VCaP (cell line): ENCODE measurements at regions not wholly inside any gene's neighbourhood (a gene's known extent, or its start where the extent isn't known, plus 50 kb on each side); places are given as distances from the start of the nearest gene placed in this dataset.

ENCODE experiments used
- H3K27ac ChIP-seq: fragments of 450-650 bp; 2 replicates; pipeline ENCODE4 v1.5.1; 2017
- TF ChIP-seq, protein P1 (sequence below): fragments of 450-650 bp; conservative IDR thresholded peaks from 2 replicates; pipeline ENCODE4 v1.5.1; 2017; ENCODE audit warnings: mild to moderate bottlenecking, moderate library complexity

DNA sequence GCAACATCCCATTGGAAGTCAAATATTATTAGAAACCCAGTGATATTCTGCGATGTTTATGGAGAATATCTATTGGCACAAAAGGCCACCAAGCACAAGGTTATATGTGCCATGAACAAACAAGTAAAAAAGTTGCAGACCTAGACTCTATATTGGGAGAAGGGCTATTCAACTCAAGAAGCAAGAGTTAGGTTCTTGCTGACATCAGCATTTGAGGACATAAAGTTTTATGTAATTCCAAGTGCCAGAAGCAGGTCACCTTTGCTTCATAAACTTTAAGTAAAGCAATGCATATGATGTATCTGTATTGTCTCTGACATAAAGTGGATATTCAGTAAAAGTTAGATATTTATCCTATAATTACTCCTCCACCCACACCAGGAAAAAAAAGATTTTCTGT lies 71.1 kb downstream of the MAGEB10 start:
- H3K27ac ChIP-seq: no peak overlapping the region
- TF ChIP-seq, protein P1, sequence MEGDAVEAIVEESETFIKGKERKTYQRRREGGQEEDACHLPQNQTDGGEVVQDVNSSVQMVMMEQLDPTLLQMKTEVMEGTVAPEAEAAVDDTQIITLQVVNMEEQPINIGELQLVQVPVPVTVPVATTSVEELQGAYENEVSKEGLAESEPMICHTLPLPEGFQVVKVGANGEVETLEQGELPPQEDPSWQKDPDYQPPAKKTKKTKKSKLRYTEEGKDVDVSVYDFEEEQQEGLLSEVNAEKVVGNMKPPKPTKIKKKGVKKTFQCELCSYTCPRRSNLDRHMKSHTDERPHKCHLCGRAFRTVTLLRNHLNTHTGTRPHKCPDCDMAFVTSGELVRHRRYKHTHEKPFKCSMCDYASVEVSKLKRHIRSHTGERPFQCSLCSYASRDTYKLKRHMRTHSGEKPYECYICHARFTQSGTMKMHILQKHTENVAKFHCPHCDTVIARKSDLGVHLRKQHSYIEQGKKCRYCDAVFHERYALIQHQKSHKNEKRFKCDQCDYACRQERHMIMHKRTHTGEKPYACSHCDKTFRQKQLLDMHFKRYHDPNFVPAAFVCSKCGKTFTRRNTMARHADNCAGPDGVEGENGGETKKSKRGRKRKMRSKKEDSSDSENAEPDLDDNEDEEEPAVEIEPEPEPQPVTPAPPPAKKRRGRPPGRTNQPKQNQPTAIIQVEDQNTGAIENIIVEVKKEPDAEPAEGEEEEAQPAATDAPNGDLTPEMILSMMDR: no peak
